ENCODE measurements at regions not wholly inside any gene's neighbourhood (a gene's known extent, or its start where the extent isn't known, plus 50 kb on each side); places are given as distances from the start of the nearest gene placed in this dataset.
"Not testable (repeated sequence)": the region's sequence is repeated elsewhere in the genome, so short reads cannot be mapped to it uniquely, and the experiment has no call there.

- no peak for DNase-seq (ENCODE audit: low read depth)
Observed at GRCh38 chr4:18231726-18232125, 210.2 kb upstream of the LCORL start.

- DNase-seq (ENCODE audit: low read depth): no peak
Observed at GRCh38 chr4:18227880-18228279, 206.3 kb upstream of the LCORL start.

DNA sequence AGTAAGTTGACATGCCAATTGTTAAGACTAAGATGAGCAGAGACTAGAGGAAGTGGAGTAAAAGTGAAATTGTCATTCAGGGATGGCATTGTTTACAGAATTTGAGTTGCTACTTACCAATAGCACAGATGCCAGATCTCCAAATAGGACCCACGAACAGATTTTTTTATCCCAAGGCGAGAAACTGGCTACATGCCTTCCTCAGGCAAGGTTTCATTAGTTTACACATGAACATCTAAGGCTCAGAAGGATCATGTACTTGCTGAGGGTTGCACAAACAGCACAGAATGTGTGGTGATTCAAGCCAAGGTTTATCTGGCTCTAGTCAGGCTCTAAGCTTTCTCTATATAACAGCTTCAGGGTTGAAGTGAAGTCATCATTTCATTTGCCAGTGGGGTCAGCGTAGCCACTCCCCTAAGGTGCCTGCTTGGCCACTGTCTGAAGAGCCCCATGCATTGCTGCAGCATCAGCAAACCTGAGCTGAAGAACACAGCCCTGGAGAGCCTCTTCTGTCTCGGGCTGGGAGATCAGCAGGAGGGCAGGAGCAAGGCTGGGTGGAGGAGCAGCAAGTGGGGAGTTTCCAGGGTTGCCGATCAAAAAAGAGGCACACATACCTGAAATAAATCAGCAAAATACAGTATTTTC is 193.0 kb upstream of the LCORL start:
- no peak for DNase-seq (ENCODE audit: low read depth)

- DNase-seq (ENCODE audit: low read depth): no peak
Observed at GRCh38 chr4:18213576-18214198, 192.1 kb upstream of the LCORL start.

- no peak for DNase-seq (ENCODE audit: low read depth)
Observed at GRCh38 chr4:18209448-18209847, 187.9 kb upstream of the LCORL start.

DNA sequence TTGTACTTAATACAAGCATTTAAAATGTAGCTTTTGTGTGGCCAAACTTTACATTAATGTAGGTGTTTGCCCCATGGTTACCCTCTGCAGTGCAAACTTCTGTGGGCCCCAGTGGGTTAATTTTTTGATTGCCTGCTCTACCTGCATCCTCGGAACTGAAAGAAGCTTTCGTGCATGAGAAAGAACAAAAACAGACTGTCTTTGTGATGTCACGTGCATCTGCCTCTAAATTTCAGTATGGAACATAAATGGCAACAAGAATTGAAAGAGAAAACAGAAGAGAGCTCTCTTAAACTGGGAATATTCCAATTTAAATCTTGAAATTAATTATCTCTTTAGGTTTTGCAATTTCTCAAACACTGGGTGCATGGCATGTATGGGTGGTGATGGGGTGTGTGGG is 182.4 kb upstream of the LCORL start:
- no peak for DNase-seq (ENCODE audit: low read depth)

- no peak for DNase-seq (ENCODE audit: low read depth)
Observed at GRCh38 chr4:18202486-18202885, 180.9 kb upstream of the LCORL start.

- no peak for DNase-seq (ENCODE audit: low read depth)
Observed at GRCh38 chr4:18201885-18202284, 180.3 kb upstream of the LCORL start.

DNA sequence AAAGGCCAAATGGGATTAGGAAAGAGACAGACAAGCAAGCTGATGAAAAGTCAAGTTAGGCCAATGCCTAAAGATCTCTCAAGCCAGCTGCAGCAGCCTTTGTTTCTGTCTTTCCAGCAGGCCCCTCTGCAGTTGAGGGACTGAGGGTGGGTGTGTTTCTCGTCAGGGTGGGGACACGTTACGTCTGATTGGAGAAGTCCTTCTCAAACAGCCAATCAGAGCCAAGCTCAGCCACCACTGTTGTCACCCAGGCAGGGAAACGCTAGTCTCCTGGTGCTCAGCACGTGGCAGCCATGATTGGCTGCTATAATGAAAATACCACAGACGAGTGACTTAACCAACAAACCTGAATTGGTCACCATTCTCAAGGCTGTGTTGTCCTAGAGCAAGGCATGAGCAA is 177.1 kb upstream of the LCORL start:
- DNase-seq (ENCODE audit: low read depth): no peak

GRCh38 chr4:18197467-18197866 is 175.9 kb upstream of the LCORL start:
- DNase-seq (ENCODE audit: low read depth): no peak

DNA sequence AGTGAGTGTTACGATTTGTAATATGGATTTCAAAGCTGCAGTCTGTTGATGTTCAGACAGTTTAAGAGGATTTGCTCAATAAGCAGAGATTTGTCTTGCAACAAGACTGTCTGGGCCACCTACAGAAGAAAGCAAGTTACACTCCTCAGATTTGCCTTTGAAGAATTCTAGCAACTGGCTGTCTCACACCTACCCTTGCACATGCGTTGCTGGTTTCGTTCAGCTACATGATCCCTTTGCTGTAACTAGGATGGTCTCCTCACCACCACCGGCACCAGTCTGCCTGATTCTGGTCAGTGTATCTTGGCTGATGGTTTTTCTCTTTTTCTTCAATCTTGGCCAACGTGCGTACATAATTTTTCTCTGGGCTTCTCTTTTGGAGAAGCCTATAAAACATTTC is 172.7 kb upstream of the LCORL start:
- DNase-seq (ENCODE audit: low read depth): no peak

- DNase-seq (ENCODE audit: low read depth): no peak
Observed at GRCh38 chr4:18192901-18193300, 171.3 kb upstream of the LCORL start.

DNA sequence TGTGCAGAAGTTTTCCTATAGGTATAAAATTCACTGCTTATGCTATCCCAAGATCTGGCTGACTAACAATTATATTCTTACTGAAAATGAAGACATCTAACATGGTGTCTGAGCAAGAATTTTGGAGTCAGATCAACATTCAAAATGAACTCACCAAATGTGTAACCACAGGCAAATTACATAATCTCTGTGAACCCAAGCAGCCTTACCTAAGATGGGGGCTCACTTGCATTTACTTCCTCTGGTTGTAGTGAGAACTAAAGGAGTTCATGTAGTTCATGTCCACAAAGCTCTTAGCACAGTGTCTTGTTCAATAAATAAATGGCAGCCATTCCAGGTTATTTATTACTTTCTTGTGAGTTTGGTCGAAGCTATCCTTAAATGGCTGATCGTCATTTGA is 163.9 kb upstream of the LCORL start:
- DNase-seq (ENCODE audit: low read depth): no peak

DNA sequence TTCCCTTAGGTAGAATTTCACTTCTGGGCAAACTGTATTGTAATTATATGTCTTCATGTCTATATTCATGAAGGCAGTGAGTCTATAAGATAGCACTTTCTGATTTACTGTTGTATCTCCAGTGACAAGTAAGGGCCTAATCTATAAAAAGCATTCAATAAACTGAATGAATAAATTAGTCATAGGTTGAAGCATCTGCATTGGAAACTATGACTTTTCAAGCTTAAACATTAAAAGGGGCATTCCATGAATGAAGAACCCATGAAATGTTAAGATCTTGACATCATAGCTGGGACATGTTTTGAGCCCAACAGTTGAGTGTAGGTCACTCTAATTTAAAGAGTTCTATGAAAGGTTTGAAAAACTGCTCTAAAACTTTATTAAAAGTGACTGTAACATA is 159.3 kb upstream of the LCORL start:
- no peak for DNase-seq (ENCODE audit: low read depth)

DNA sequence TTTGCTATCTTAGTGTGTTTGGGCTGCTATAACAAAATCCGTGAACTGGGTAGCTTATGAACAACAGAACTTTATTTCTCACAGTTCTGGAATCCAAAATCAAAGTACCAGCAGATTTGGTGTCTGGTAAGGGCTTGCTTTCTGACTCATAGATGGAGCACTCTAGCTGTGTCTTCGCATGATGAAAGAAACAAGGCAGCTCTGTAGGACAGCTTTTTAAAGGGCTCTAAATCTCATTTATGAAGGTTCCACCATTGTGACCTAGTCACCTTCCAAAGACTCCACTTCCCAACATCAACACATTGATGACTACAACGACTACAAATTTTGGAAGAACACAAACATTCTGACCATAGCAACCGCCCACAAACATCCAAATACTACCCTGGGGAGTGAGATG is 158.6 kb upstream of the LCORL start:
- DNase-seq (ENCODE audit: low read depth): no peak

DNA sequence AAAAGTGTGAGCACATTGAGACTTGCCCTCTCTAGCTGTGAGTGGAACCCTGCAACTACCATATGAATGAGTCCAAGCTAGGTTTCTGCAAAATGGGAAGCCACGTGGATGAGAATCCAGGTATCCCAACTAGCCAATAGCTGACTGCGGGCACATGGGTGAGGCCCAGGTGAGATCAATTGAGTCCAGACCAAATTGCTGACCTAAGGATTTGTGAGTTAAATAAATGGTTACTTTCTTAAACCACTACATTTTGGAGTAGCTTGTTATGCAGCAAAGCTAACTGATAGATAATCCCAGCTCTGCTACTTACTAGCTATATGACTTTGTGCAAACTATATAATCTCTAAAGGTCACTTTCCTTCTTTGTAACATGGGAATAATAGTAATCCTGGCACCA is 150.3 kb upstream of the LCORL start:
- DNase-seq (ENCODE audit: low read depth): no peak

GRCh38 chr4:18167831-18168230 is 146.3 kb upstream of the LCORL start:
- DNase-seq (ENCODE audit: low read depth): no peak

- DNase-seq (ENCODE audit: low read depth): no peak
Observed at GRCh38 chr4:18166925-18167324, 145.4 kb upstream of the LCORL start.

- DNase-seq (ENCODE audit: low read depth): no peak
Observed at GRCh38 chr4:18162453-18162852, 140.9 kb upstream of the LCORL start.

DNA sequence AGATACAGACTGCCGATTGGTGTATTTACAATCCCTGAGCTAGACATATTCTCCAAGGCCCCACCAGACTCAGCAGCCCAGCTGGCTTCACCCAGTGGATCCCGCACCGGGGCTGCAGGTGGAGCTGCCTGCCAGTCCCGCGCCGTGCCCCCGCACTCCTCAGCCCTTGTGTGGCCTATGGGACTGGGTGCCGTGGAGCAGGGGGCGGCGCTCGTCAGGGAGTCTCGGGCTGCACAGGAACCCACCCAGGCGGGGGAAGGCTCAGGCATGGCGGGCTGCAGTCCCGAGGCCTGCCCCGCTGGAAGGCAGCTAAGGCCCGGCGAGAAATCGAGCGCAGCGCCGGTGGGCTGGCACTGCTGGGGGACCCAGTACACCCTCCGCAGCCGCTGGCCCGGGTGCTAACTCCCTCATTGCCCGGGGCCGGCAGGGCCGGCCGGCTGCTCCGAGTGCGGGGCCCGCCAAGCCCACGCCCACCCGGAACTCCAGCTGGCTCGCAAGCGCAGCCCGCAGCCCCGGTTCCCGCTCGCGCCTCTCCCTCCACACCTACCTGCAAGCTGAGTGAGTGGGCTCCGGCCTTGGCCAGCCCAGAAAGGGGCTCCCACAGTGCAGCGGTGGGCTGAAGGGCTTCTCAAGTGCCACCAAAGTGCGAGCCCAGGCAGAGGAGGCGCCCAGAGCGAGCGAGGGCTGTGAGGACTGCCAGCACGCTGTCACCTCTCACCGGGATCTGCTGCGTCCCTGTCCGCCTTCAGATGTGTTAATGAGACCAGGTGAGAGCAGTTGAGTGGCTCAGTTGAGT is 137.8 kb upstream of the LCORL start:
- not testable (repeated sequence) for DNase-seq (ENCODE audit: low read depth)

- no peak for DNase-seq (ENCODE audit: low read depth)
Observed at GRCh38 chr4:18155067-18156041, 133.8 kb upstream of the LCORL start.

All from myocyte (in vitro differentiated cells).